ENCODE measurements at regions not wholly inside any gene's neighbourhood (a gene's known extent, or its start where the extent isn't known, plus 50 kb on each side); places are given as distances from the start of the nearest gene placed in this dataset.

GRCh38 chr12:90234472-90234871, 525.8 kb upstream of the ATP2B1 start:
- TF ChIP-seq TAF1 (IDR thresholded peaks at IDR 0.05; ENCODE audit: borderline replicate concordance, low read depth, low read length) (no peak), POLR2A (IDR thresholded peaks at IDR 0.05; ENCODE audit: low read depth, low read length) (no peak), POLR2AphosphoS5 (IDR thresholded peaks at IDR 0.05; ENCODE audit: low read depth, low read length) (no peak)
